Muscle layer of duodenum (tissue), 2 donors: ENCODE measurements at regions not wholly inside any gene's neighbourhood (a gene's known extent, or its start where the extent isn't known, plus 50 kb on each side); places are given as distances from the start of the nearest gene placed in this dataset.
"Not testable (repeated sequence)": the region's sequence is repeated elsewhere in the genome, so short reads cannot be mapped to it uniquely, and the experiment has no call there.

Experiments
- H3K27ac ChIP-seq: one replicate; pipeline ENCODE4 v1.7.0; 2013; ENCODE audit warnings: mild to moderate bottlenecking, low read length
- H3K27me3 ChIP-seq: one replicate; pipeline ENCODE4 v1.7.0; 2013; ENCODE audit warnings: low read depth, mild to moderate bottlenecking, control low read depth, low read length
- H3K36me3 ChIP-seq, 2 donors: one replicate each; pipeline ENCODE4 v1.7.0; 2013; ENCODE audit warnings: low read length in 2 of 2, control low read depth in 1 of 2, mild to moderate bottlenecking in 1 of 2; ENCODE audit not compliant: insufficient read depth in 2 of 2, control insufficient read depth in 1 of 2
- H3K4me1 ChIP-seq, 2 donors: one replicate each; pipeline ENCODE4 v1.7.0; 2013; ENCODE audit warnings: low read length in 2 of 2, mild to moderate bottlenecking in 2 of 2, control low read depth in 1 of 2, moderate library complexity in 1 of 2; ENCODE audit not compliant: insufficient read depth in 2 of 2, control insufficient read depth in 1 of 2
- H3K4me3 ChIP-seq, 2 donors: one replicate each; pipeline ENCODE4 v1.7.0; 2013; ENCODE audit warnings: low read length in 2 of 2, low read depth in 1 of 2, mild to moderate bottlenecking in 1 of 2
- H3K9me3 ChIP-seq, 2 donors: one replicate each; pipeline ENCODE4 v1.7.0; 2013; ENCODE audit warnings: low read length in 2 of 2, control low read depth in 1 of 2, mild to moderate bottlenecking in 1 of 2; ENCODE audit not compliant: control insufficient read depth in 1 of 2
- donor health status: healthy.

DNA sequence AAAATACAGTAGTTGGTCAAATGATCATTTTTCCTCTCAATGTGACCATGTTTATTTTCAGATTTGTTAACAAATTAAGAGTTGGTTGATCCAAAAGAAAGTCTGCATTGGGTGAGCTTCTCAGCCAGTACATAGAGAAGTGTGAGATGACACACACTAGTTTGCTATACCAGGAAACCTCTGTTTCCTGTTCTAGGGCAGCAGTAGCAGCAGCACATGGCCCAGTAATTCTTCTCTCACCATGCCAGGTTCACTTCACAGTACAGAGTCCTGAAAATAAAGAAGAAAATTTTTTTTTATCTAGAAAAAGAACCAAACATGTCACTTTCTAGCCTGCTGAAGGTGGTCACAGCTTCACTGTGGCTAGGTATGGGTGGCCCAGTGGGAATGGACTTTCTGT lies 250.2 kb upstream of the OR4E1 start:
- no peak overlapping the region for H3K4me3 ChIP-seq
- H3K9me3 ChIP-seq: no peaks in the 10 kb centered on the region
- H3K27me3 ChIP-seq: no peaks in the 10 kb centered on the region
- H3K27ac ChIP-seq: no peak overlapping the region
- no peaks in the 10 kb centered on the region for H3K4me1 ChIP-seq
- H3K36me3 ChIP-seq: no peaks in the 10 kb centered on the region

GRCh38 chr14:21921453-21921852 lies 247.8 kb upstream of the OR4E1 start:
- H3K4me1 ChIP-seq: no peaks in the 10 kb centered on the region
- no peak overlapping the region for H3K4me3 ChIP-seq
- H3K27me3 ChIP-seq: no peaks in the 10 kb centered on the region
- H3K27ac ChIP-seq: no peak overlapping the region
- no peaks in the 10 kb centered on the region for H3K36me3 ChIP-seq
- H3K9me3 ChIP-seq: no peaks in the 10 kb centered on the region

GRCh38 chr14:21917699-21918436 lies 244.2 kb upstream of the OR4E1 start:
- H3K4me3 ChIP-seq: no peak overlapping the region
- H3K4me1 ChIP-seq: no peaks in the 10 kb centered on the region
- H3K9me3 ChIP-seq: no peaks in the 10 kb centered on the region
- no peaks in the 10 kb centered on the region for H3K36me3 ChIP-seq
- no peaks in the 10 kb centered on the region for H3K27me3 ChIP-seq
- H3K27ac ChIP-seq: no peak overlapping the region

- Histone ChIP-seq H3K27ac (no peak overlapping the region), H3K4me3 (no peak overlapping the region), H3K4me1 (no peaks in the 10 kb centered on the region), H3K9me3 (no peaks in the 10 kb centered on the region), H3K27me3 (no peaks in the 10 kb centered on the region), H3K36me3 (no peaks in the 10 kb centered on the region)
These were observed 242.2 kb upstream of the OR4E1 start for GRCh38 chr14:21915826-21916225.

GRCh38 chr14:21913759-21914158 lies 240.1 kb upstream of the OR4E1 start:
- no peak overlapping the region for H3K27ac ChIP-seq
- no peak overlapping the region for H3K4me3 ChIP-seq
- H3K4me1 ChIP-seq: no peaks in the 10 kb centered on the region
- no peaks in the 10 kb centered on the region for H3K36me3 ChIP-seq
- no peaks in the 10 kb centered on the region for H3K9me3 ChIP-seq
- no peaks in the 10 kb centered on the region for H3K27me3 ChIP-seq

- no peaks in the 10 kb centered on the region for H3K27me3 ChIP-seq
- H3K4me3 ChIP-seq: no peak overlapping the region
- H3K27ac ChIP-seq: no peak overlapping the region
- H3K36me3 ChIP-seq: no peaks in the 10 kb centered on the region
- no peaks in the 10 kb centered on the region for H3K4me1 ChIP-seq
- no peaks in the 10 kb centered on the region for H3K9me3 ChIP-seq
These were observed 238.7 kb upstream of the OR4E1 start for GRCh38 chr14:21912367-21912766.

DNA sequence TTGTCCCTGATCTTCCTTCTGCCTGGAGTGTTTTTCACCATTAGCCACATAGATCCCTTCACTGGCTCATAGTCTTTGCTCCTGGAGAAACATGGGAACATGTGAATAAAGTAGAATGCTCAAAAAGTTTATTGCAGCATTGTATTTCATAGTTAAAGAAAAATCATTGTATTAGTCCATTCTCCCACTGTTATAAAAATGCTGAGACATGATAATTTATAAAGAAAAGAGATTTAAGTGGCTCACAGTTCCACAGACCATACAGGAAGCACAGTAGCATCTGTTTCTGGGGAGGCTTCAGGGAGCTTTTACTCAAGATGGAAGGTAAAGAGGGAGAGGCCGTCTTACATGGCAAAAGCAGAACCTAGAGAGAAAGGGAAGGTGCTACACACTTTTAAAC lies 238.3 kb upstream of the OR4E1 start:
- Histone ChIP-seq H3K9me3 (no peaks in the 10 kb centered on the region), H3K36me3 (no peaks in the 10 kb centered on the region)

GRCh38 chr14:21910260-21910659 lies 236.6 kb upstream of the OR4E1 start:
- Histone ChIP-seq H3K36me3 (no peaks in the 10 kb centered on the region), H3K4me3 (no peak overlapping the region), H3K4me1 (no peaks in the 10 kb centered on the region), H3K27ac (no peak overlapping the region), H3K9me3 (no peaks in the 10 kb centered on the region), H3K27me3 (no peaks in the 10 kb centered on the region)

More for the DNA sequence above, 238.3 kb upstream of the OR4E1 start:
- Histone ChIP-seq H3K4me1 (no peaks in the 10 kb centered on the region), H3K4me3 (no peak overlapping the region), H3K27ac (no peak overlapping the region), H3K27me3 (no peaks in the 10 kb centered on the region)

GRCh38 chr14:21902561-21903181 lies 229.1 kb upstream of the OR4E1 start:
- no peak overlapping the region for H3K4me3 ChIP-seq

GRCh38 chr14:21894898-21895194 lies 221.2 kb upstream of the OR4E1 start:
- H3K9me3 ChIP-seq, H3K4me3 ChIP-seq, H3K27me3 ChIP-seq, H3K36me3 ChIP-seq, H3K27ac ChIP-seq, H3K4me1 ChIP-seq: not testable (repeated sequence)

More at GRCh38 chr14:21902561-21903181, 229.1 kb upstream of the OR4E1 start:
- H3K27ac ChIP-seq: no peak overlapping the region
- H3K9me3 ChIP-seq: no peaks in the 10 kb centered on the region
- no peaks in the 10 kb centered on the region for H3K27me3 ChIP-seq
- no peaks in the 10 kb centered on the region for H3K36me3 ChIP-seq
- no peaks in the 10 kb centered on the region for H3K4me1 ChIP-seq

GRCh38 chr14:21894003-21894897 lies 220.6 kb upstream of the OR4E1 start:
- Histone ChIP-seq H3K27ac (no peak overlapping the region), H3K4me3 (no peak overlapping the region), H3K9me3 (no peaks in the 10 kb centered on the region), H3K27me3 (no peaks in the 10 kb centered on the region), H3K36me3 (no peaks in the 10 kb centered on the region), H3K4me1 (no peaks in the 10 kb centered on the region)
